Heart left ventricle (tissue), 16 donors: ENCODE measurements at regions not wholly inside any gene's neighbourhood (a gene's known extent, or its start where the extent isn't known, plus 50 kb on each side); places are given as distances from the start of the nearest gene placed in this dataset.

Experiments used
- ATAC-seq, 4 donors: fragments of 200-7000 bp; cut with Tn5 transposase; one replicate each; pipeline ENCODE4 v1.9.1; 2020 to 2022; ENCODE audit warnings: moderate library complexity in 4 of 4, mild to moderate bottlenecking in 3 of 4, moderate number of reproducible peaks in 1 of 4
- DNase-seq, 5 donors: peaks; one replicate each; pipeline ENCODE4 v3.0.0-alpha.2; 2020
- H3K27ac ChIP-seq, 12 donors: fragments of 200-600 bp; sonication (generic) in 4 of 12; one replicate each; pipeline versions ENCODE4 v1.5.0 to v1.8.0; 2016 to 2022; ENCODE audit warnings: mild to moderate bottlenecking in 2 of 12
- H3K27me3 ChIP-seq, 9 donors: fragments of 200-600 bp; sonication (generic) in 2 of 9; one replicate each; pipeline versions ENCODE4 v1.5.1 to v1.8.0; 2016 to 2022; ENCODE audit warnings: mild to moderate bottlenecking in 3 of 9
- H3K36me3 ChIP-seq, 9 donors: fragments of 200-600 bp; sonication (generic) in 2 of 9; one replicate each; pipeline versions ENCODE4 v1.5.0 to v1.8.0; 2018 to 2022; ENCODE audit warnings: mild to moderate bottlenecking in 2 of 9
- H3K4me1 ChIP-seq, 12 donors: fragments of 200-600 bp; sonication (generic) in 4 of 12; one replicate each; pipeline versions ENCODE4 v1.5.0 to v1.8.0; 2016 to 2022; ENCODE audit warnings: mild to moderate bottlenecking in 3 of 12
- H3K4me3 ChIP-seq, 12 donors: fragments of 200-600 bp; sonication (generic) in 4 of 12; one replicate each; pipeline versions ENCODE4 v1.5.0 to v1.8.0; 2017 to 2022; ENCODE audit warnings: mild to moderate bottlenecking in 9 of 12, moderate library complexity in 4 of 12
- H3K9me3 ChIP-seq, 12 donors: fragments of 200-600 bp; sonication (generic) in 4 of 12; one replicate each; pipeline versions ENCODE4 v1.5.0 to v1.8.0; 2016 to 2022; ENCODE audit warnings: mild to moderate bottlenecking in 1 of 12
- CTCF ChIP-seq, 12 donors: fragments of 200-600 bp; sonication (generic) in 4 of 12; IDR thresholded peaks; one replicate each; pipeline versions ENCODE4 v1.5.0 to v1.8.0; 2018 to 2022; ENCODE audit warnings: antibody characterized with exemption in 12 of 12, mild to moderate bottlenecking in 5 of 12
- POLR2A ChIP-seq, 2 donors: fragments of 450-650 bp; IDR thresholded peaks; one replicate each; pipeline ENCODE4 v1.6.1; 2017; ENCODE audit warnings: antibody characterized with exemption in 2 of 2, mild to moderate bottlenecking in 2 of 2, moderate library complexity in 2 of 2
- WGBS, 4 donors: extraction: QIAGEN DNeasy Blood & Tissue Kit in 2 of 4; methylation state at CpG; one replicate each; pipeline versions ENCODE4 v1.1.5 to v1.1.7; 2013 to 2018; 5-methylcytosine and 5-hydroxymethylcytosine counted together
- intact Hi-C, 10 donors: fragments of 100-400 bp; cut with DNase I; formaldehyde crosslinking; loops; one replicate each; pipeline versions ENCODE4 v1.11.1 to v1.14.2; 2022
- donor health status: ischemic (EF 13 %, LVEDD 7.1; RV severe dilation, severe dysfunction).
- donor health status: healthy with polysubstance abuse.
- donor health status: DM: no; HTN: yes; CAD: no.
- donor health status: DM: no; HTN: no; CAD: no.
- donor health status: ischemic (EF 25% LVEDD 6.9; RV normal size, moderate dysfunction).
- donor health status: ischemic (EF 25% LVEDD 5.7; RV mildly dilated, moderate dysfunction).
- donor health status: healthy.
- donor health status: DM: yes; HTN: yes; CAD: no.
- donor health status: ischemic (EF 35%, LVEDD 5.7; RV mildly dilated, moderate dysfunction).
- donor health status: nonischemic (EF 11% LVEDD 7.7; RV severe dilation, severe dysfunction).
- donor health status: DM: yes; HTN: yes; CAD: no.
- donor health status: PGD.
- donor health status: ischemic (EF 29% LVEDD 5.4; RV normal size, mild dysfunction).
- donor health status: nonischemic (EF 23%, LVEDD 6.1; RV moderate dilation, normal function).

- H3K36me3 ChIP-seq = no peaks in the 10 kb centered on the region
- 43 to 71% (median 53%) methylated on average over 3 of the region's 3 CpGs for WGBS, 4 donors
- H3K27ac ChIP-seq = no peak overlapping the region
- H3K9me3 ChIP-seq = peaks cover 0 to 20% (median 0%) of the 10 kb centered on the region in 12 donors
- TF ChIP-seq CTCF (IDR thresholded peaks at IDR 0.05) = no peak
- TF ChIP-seq POLR2A (IDR thresholded peaks at IDR 0.05) = no peak
- H3K27me3 ChIP-seq = no peaks in the 10 kb centered on the region
- intact Hi-C loops = no loop called here
- H3K4me1 ChIP-seq = no peaks in the 10 kb centered on the region
- ATAC-seq (no peak), DNase-seq (no peak)
- H3K4me3 ChIP-seq = no peak overlapping the region
These were observed 830.3 kb upstream of the NXPH2 start for GRCh38 chr2:139610512-139610911.

- no peak for TF ChIP-seq CTCF (IDR thresholded peaks at IDR 0.05)
- no peak for TF ChIP-seq POLR2A (IDR thresholded peaks at IDR 0.05)
- Histone ChIP-seq H3K27me3 (no peaks in the 10 kb centered on the region), H3K9me3 (peaks cover 0 to 20% (median 0%) of the 10 kb centered on the region in 12 donors), H3K4me1 (no peaks in the 10 kb centered on the region), H3K4me3 (no peak overlapping the region), H3K36me3 (no peaks in the 10 kb centered on the region), H3K27ac (no peak overlapping the region)
- 49 to 87% (median 69%) methylated on average over 3 of the region's 3 CpGs for WGBS, 4 donors
- intact Hi-C loops = no loop called here
- DNase-seq = no peak
- no peak for ATAC-seq
These were observed 828.9 kb upstream of the NXPH2 start for GRCh38 chr2:139609109-139609508.

- ATAC-seq = no peak
- no peak for DNase-seq
- 89 to 94% (median 92%) methylated on average over 2 of the region's 2 CpGs for WGBS, 4 donors
- Histone ChIP-seq H3K4me1 (no peaks in the 10 kb centered on the region), H3K27ac (no peak overlapping the region), H3K4me3 (no peak overlapping the region), H3K27me3 (no peaks in the 10 kb centered on the region), H3K36me3 (no peaks in the 10 kb centered on the region), H3K9me3 (peaks cover 0 to 14% (median 0%) of the 10 kb centered on the region in 12 donors)
- no peak for TF ChIP-seq CTCF (IDR thresholded peaks at IDR 0.05)
- TF ChIP-seq POLR2A (IDR thresholded peaks at IDR 0.05) = no peak
- intact Hi-C loops = no loop called here
These were observed 825.5 kb upstream of the NXPH2 start for GRCh38 chr2:139605668-139606067.

GRCh38 chr2:139600166-139600565 lies 820.0 kb upstream of the NXPH2 start:
- Histone ChIP-seq H3K4me1 (no peaks in the 10 kb centered on the region), H3K36me3 (no peaks in the 10 kb centered on the region), H3K4me3 (no peak overlapping the region), H3K9me3 (peaks cover 0 to 10% (median 1%) of the 10 kb centered on the region in 12 donors), H3K27ac (no peak overlapping the region), H3K27me3 (no peaks in the 10 kb centered on the region)
- DNase-seq (no peak), ATAC-seq (no peak)
- WGBS, 4 donors = 41 to 62% (median 44%) methylated on average over 2 of the region's 2 CpGs
- intact Hi-C loops = no loop called here
- TF ChIP-seq POLR2A (IDR thresholded peaks at IDR 0.05) = no peak
- TF ChIP-seq CTCF (IDR thresholded peaks at IDR 0.05) = no peak
